ENCODE measurements at regions not wholly inside any gene's neighbourhood (a gene's known extent, or its start where the extent isn't known, plus 50 kb on each side); places are given as distances from the start of the nearest gene placed in this dataset.
"Not testable (repeated sequence)": the region's sequence is repeated elsewhere in the genome, so short reads cannot be mapped to it uniquely, and the experiment has no call there.

DNA sequence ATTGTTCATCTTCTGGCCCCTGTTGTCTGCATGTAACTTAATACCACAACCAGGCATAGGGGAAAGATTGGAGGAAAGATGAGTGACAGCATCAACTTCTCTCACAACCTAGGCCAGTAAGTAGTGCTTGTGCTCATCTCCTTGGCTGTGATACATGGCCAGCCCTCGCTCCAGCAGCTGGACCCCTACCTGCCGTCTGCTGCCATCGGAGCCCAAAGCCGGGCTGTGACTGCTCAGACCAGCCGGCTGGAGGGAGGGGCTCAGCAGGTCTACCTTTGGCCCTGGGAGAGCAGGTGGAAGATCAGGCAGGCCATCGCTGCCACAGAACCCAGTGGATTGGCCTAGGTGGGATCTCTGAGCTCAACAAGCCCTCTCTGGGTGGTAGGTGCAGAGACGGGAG, 268.8 kb downstream of the OR4F29 start:
- not testable (repeated sequence) for TF ChIP-seq POLR2A, CTCF (IDR thresholded peaks at IDR 0.05)
